AG20443 (cell line): ENCODE measurements at regions not wholly inside any gene's neighbourhood (a gene's known extent, or its start where the extent isn't known, plus 50 kb on each side); places are given as distances from the start of the nearest gene placed in this dataset.

ENCODE experiments used
- DNase-seq: peaks from one replicate; pipeline ENCODE4 v3.0.0; 2012; ENCODE audit warnings: low spot score, mixed read lengths

DNA sequence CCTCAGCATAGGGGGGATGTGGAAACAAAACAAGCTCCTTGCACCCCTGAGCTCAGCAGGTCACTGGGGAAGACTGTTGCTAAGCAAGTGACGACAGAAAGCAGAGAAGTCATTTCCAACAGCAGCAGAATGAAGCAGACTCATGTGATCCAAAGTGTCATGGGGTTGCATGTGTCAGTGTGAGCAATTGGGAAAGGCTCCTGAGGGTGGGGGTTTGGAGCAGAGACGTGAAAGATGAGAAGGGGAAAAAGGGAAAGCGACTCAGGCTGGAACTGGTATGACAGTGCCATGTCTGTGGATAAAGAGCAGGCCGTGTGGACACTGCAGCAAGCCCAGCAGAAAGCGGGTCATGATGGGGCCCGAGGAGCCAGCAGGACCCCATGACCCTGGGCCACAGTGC is 363.9 kb downstream of the PREX1 start:
- DNase-seq = peak; percentile 46

DNA sequence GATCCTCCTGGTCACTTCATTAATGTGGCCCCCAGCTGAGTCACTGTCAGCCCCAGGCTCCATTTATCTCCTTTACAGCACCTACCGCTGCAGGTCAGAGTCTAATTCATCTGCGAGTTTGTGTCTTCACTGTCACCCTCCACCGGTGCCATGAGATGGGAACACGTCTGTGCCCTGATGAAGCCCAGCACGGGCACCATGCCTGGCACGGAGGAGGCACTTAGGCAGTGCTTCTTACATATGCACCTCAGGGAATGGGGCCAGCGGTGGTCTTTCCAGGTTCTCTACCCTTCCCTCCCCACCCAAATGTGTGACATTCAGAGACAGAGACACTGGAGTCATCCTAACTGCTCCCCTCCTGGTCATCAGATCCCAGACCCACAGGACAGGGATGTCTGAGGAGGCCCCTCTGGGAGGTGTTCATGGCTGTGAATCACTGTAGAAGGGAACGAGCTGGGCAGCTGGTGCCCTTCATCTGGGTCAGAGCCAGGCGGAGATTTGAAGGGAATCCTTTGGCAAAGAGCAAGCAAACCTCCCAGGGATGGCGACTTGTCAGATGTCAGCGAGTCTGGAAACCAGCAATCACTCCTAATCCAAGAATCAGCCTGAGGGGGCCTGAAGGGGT is 364.6 kb downstream of the PREX1 start:
- no peak for DNase-seq

DNA sequence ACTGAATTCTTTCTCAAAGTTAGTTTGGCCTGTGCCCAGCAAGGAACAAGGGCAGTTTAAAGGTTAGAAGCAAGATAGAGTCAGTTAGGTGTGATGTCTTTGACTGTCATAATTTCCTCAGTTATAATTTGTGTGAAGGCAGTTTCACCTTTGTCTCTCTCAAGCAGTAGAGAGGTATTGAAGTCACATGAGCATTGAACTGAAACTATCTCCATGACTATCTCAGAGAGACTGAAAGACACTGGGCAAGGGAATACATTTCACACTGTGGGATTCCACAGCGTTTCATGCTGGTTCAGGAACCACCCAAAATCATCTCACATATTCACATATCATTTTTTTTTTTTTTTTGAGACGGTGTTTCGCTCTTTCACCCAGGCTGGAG is 366.1 kb downstream of the PREX1 start:
- DNase-seq = no peak

DNA sequence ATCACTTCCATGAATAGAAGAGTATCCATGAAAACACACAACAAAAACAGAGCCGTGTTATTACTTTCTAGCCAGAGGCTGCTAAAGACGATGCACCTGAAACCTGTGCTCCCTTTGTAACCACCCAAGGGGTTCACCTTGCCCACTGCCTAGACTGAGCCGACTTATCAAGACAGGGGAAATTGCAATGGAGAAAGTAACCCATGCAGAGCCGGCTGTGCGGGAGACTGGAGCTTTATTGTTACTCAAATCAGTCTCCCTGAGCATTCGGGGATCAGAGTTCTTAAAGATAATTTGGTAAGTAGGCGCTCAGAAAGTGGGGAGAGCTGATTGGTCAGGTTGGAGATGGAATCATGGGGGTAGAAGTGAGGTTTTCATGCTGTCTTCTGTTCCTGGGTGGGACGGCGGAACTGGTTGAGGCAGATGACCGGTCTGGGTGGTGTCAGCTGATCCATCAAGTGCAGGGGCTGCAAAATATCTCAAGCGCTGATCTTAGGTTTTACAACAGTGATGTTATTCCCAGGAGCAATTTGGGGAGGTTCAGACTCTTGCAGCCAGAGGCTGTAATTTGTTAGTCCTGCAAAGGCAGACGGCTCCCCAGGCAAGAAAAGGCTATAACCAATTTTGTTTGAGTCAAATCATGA is 366.6 kb downstream of the PREX1 start:
- DNase-seq = no peak

DNA sequence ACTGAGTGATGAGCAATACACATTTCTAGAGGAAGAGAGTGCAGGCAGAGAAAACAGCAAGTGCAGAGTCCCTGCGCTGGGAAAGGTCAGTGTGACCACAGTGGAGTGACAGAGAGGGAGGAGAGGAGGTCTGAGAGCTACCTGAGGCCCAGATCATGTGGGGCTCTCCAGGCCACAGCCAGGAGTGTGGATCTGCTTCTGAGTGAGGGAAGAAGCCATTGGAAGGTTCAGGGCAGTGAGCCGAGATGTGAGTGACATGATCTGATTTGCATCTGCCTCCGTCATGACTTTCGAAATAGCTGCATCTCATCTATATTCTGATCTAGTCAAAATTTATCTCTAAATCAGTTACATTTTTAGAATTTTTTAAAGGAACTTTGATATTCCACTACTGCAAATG is 367.1 kb downstream of the PREX1 start:
- DNase-seq = no peak

DNA sequence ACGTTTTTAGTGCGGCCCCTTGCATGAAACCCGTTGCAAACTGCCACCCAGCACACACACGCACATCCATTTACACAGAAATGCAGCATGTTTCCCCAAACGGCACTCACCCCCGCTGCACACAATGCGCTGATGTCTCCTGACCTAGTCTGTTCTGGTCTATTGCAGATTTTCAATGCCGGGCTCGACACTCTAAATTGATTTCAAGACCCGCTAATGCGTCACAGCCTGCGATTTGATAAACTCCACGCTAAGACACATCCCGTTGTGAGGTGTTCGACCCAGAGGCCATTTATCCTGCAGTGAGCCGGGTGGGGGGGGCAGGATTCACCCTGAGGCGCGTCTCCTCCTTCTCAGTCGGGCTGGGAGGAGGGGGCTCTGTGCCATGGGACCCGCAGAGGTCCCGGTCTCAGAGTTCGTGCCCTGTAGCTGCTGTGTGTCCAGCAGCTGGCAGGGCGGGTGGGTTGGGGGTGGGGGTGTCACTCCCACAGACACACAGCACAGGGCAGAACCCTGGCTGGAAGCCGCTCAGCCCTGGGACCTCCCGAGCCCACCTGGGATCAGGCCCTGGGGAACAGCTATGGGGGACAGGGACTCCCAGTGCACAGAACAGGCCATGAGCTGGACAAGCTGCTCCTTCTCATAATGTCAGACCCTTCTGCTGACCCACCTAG is 367.9 kb downstream of the PREX1 start:
- DNase-seq = no peak

DNA sequence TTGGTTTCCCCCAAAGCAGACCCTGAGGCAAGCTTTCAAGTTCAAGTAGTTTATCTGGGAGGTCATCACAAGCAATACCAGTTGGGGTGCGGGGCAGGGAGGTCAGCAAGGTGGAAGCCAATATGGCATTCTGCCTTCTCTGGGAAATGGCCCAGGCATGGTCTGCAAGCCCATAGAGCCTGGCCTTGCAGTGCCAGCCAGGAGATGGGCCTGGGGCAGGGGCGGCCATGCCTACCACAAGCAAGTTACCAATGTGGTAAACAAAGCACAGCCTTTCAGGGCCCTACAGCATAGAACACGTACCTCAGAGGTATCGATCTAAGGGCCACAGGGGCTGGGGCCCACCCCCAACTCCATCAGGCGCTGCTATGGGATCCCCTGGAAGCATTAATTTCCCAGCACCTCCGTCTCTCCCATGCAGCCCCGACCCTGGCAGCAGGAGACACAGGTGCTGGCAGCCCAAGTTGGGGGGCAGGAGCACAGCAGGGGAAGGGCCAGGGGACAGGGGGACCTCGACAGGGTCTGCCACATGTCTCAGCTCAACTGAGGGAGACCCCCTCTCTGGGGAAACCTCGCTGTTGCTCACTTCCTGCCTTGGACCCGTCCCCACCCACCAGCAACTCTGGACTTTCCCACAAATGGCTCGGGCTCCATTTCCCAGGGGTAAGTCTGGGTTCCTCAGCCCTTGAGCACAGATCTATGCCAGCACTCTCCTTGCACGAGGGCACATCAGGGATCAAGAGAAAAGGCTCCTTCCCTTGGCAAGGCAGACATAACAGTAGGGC is 369.0 kb downstream of the PREX1 start:
- DNase-seq = no peak

DNA sequence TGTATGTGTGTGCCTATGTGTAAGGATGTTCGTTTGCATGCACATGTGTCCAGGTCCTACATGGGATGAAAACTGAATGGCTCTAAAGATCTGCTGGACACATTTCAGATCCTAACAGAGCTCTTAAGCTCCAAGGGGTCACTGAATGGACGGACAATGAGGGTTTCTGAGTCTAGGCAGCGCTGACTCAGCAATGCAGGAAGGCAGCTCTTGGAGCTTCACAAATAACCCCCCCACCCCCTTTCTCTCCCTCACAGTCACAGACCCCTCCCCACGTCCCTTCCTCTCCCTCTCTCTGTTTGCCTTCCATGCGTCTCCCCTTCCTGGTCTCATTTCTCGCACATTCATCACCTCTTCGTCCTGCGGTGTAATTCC is 369.8 kb downstream of the PREX1 start:
- no peak for DNase-seq

DNA sequence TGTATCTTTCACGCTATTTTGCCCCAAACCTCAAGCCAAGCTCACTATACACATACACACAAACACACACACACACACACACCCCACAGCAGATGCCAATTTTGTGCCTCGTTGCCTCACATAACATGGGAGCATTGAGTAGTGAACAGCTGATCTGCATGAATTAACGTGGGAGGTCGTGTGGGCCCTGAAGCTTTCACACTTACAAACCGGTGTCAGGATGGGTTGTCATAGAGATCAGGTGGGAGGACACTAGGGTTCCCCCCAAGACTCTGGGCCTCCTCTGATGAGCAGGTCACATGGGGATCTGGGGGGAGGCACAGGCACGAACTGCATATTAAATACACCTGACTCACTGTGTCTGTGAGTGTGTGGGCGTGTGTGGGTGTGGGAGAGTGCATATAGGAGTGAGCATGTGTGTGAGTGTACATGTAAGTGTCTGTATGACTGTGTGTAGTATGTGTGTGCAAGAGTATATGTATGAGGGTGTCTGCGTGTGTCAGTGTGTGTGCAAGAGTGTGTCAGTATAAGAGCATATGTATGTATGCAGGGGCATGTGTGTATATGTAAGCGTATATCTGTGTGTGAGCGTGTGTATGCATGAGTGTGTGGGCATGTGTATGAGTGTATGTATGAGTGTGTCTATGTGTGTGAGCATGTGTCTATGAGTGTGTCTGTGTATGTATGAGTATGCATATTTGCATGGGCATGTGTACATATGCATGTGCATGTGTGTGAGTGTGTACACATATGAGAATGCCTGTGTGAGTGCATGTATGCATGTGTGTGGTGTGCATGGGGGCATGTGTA is 370.4 kb downstream of the PREX1 start:
- DNase-seq = no peak

DNA sequence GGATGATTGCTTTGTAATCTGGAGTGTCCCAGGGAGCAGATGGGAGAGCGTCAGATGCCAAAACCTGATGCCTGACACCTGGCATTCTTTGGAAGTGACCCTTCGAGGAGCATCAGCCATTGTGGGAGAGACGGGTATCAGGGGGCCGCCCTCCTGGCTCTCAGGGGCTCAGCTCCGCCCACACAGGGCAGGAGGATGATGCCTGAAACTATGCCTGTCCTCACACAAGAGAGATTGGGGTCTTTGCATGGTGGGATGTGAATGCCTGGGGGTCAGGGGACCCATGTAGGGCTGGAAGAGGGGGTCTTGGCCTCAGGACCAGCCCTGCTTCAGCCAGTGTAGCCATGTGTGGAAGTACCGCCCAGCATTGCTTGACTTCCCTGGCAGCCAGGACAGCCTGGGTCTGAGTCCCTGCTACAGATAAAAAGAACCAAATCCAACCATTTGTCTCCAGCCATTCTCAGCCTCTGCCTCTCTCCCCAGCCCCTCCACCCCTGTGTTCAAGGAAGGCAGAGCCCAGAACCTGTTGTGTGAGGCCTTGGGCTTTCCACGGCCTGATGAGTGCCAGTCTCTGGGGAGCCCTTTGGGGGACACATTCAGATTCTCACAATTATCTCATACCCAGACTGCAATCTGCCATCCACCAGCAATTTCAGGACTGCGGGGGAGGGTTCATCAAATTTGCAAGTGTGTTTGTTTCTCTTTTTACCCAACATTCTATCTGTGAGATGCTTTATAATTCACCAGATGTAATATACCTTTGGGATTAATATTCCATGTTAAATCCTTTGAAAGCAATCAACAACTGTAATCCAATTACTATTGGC is 371.2 kb downstream of the PREX1 start:
- DNase-seq = no peak

DNA sequence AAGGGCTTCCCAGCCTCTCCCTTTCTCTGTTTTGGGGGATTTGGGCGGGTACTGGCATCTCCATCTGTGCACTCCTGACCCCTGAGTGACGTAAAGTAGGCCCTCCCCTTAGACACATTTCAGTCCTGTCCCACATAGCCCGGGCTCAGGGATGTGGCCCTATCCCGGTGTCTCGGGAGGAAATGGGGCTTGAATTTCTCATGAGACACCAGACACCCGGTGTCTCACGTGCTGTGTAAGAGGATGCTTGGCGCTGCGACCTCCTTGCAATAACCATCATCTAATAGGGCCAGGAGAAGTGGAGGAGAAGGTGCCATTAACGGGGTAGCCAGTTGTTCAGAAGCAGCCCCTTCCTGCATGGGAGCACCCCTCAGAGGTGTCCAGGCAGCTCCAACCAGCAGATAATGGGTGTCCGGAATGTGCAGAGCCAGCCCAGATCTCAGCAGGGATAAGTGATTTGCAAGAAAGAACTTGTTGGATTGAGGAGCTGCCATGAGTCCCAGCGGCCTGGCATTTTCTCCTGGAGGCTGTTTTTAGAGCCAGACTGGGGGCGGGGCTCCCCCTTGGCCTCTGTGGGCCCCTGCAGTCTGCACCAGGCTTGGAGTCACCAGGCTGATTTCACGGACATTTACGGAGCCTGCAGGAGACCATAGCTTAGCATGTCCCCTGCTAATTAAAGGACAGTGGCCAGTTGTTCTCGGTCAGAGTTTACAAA is 372.0 kb downstream of the PREX1 start:
- DNase-seq = no peak

DNA sequence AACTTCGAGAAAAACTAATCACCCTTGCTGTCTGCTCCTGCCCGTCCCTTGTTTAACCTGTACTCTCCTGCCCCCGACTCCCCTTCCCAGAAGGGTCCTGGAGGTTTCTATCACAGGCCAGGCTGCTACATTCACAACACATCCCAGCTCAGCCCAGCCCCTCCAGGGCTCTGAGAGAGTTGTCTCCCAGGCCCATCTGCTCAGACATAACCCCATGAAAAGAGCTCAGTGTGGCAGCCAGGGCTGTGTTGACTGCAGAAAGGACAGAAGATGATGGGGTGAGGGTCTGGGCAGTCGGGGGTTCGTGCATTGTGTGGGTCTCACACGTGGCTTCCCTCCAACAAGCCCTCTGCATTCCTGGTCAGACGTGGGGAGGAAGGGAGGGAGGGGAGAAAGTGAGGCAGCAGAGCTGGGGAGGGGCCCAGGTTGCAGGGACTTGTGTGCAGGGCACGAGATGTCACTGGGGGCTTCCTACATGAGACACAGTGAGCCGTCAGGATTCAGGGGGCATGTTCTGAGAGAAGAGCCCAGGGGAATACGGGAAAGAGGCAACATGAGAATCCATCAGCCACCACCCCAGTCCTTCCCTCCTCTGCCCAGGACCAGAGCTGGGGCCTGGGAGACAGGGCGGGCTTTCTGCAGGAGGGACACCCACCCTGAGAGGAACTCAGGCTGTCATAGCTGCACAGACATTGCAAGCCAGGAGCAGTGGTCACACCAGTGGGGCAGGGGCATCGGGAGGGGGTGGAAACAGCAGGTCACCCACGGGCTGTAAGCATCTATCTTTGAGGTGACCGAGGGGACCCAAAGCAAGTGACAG is 372.9 kb downstream of the PREX1 start:
- no peak for DNase-seq

DNA sequence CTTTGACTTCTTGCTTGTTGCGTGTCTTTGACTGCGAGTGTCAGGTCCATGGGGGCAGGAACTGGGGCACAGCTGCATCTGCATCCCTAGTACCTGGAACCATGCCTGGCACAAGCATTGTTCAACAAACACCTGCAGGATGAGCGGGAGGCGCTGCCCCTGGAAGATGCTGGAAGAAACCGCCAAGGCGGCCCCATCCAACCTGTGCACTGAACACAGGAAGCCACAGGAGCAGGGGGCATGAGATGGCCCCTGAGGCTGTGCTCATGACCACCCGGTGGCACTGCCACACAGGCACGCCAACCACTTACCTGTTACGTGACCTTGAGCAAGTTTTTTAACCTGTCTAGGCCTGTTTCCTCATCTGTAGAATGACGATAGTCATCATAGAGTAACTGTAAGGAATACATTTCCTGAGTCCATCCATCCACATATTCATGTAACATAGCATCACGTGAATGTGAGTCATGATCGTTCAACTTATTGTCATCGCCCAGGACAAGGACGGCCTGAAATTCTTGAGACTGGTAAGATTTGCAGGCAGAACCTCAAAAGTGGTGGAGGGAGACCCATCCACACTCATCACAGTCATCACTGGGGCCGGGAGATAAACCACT is 374.2 kb downstream of the PREX1 start:
- no peak for DNase-seq

DNA sequence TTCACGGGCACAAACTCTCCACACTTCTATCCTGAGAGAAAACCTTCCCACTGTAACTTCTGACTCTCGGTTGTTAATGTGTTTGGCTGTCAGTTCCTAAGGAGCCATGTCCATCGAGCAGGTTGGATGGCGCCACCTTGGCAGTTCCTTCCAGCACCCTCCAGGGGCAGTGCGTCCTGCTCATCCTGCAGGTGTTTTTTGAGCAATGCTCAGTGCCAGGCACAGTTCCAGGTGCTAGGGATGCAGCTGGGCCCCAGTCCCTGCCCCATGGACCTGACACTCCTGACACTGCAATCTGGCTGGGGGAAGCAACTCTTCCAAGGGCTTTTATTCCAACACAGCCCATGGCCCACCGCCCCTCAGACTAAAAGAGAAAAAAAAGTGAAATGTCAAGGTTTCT is 376.4 kb downstream of the PREX1 start:
- no peak for DNase-seq

DNA sequence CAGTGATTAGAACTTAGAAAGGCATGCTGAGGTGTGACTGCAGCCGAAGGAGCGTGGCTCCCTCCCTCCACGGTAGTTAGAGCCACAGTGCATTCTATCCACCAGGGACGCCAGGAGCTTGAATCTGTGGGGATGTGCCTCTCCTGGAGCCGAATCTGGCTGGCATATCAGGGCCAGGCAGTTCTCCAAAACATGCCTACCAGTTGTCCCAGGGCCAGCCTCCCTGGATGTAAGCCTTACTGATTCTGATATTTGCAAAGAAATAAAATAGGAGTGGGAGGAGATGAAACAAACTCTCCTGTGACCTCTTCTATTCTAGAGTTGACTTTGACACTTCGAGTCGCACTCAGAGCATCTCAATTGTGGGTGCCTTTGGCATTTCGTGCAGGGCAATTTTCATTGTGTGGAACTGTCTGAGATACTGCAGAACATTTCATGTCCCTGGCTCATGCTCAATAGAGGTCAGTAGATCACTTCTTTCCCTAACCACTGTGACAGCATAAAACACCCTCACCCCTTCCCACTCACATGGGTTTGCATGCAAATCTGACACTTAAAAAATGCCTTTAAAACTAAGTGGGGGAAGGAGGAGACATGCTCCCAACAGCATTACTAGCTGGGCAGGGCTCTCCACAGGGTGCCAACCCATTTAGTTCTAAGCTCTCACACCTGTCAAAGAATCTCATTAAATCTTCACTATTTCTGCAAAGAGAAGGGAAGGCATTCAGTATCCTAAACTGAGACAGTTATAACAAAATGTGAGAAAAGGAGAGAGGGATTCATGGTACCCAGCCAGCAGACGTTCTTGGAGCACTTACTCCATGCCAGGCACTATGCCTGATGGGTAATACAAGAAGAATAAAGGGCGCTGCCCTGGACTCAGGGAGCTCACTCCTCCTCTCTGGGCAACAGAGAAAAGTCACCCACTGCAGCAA is 378.9 kb downstream of the PREX1 start:
- DNase-seq = no peak

DNA sequence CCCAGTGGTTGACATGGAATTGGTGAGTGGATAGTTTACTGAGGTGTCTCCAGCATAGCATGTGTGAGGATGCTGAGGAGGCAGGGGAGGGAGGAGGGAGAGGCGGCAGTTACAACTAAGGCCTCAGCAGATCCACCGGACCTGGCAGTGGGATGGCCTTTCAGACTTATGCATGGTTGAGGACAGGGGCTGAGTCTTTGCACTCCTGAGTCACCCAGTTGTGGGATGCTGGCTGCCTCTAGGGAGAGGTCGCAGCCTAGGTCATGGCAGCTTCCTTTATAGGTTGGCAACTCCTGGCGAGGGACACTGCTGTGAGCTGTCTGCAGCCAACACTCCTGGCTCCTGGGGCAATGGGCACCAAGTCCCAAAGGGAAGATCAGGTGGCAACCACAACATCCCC is 380.3 kb downstream of the PREX1 start:
- no peak for DNase-seq

DNA sequence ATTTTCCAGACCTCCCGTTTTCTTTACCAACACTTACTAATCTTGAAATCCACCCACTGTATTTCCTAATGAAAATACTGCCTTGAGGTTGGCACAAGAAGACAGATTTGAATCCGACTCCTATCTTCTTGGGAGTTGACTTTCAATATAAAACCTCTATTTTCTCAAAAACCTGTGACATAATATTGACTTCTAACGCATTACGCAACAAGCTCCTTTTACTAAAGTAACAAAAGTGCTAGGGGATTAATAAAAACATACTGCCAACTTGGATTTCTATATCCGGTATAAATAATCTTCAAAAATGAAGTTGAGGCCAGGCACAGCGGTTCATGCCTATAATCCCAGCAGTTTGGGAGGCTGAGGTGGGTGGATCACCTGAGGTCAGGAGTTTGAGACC is 382.0 kb downstream of the PREX1 start:
- DNase-seq = no peak

DNA sequence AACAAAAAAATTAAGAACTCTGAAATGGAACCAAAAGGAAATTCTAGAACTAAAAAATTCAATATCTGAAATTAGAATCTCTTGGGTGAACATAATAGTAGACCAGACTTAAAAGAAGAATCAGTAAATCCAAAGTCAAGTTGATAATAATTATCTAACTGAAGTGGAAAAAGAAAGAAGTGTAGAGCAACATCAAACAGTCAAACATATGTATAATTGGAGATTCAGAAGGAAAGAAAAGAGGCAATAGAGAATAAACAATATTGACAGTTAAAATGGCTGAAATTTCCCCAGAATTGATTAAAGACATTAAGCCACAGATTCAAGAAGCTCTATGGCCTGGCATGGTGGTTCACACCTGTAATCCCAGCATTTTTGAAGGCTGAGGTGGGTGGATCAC is 383.6 kb downstream of the PREX1 start:
- DNase-seq = no peak
